ENCODE measurements at regions not wholly inside any gene's neighbourhood (a gene's known extent, or its start where the extent isn't known, plus 50 kb on each side); places are given as distances from the start of the nearest gene placed in this dataset.

DNA sequence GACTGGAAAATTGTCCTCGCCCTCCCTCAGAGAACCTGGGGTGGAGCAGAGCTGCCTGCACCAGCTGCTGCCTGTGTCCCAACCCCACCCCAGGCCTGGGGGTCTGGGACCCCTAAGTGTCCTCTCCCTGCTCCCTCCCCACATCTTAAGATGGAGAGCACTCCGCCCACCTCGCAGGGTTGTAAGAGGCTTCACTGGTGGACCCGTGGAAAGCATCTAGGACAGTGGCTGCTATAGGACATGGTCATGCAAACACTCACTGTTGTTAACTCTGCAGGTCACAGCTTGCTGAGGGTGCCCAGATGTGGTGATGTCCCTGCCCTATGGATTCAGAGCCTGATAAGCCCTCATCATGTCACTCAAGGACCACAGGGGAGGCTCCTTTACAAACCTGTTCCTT is 62.0 kb upstream of the ARNT2 start:
- TF ChIP-seq CTCF (IDR thresholded peaks at IDR 0.05; ENCODE audit: low read length) (no peak), EZH2 (IDR thresholded peaks at IDR 0.05; ENCODE audit: borderline replicate concordance, low read length) (no peak)

Data from OCI-LY1 (cell line).